ENCODE measurements at regions not wholly inside any gene's neighbourhood (a gene's known extent, or its start where the extent isn't known, plus 50 kb on each side); places are given as distances from the start of the nearest gene placed in this dataset.

DNA sequence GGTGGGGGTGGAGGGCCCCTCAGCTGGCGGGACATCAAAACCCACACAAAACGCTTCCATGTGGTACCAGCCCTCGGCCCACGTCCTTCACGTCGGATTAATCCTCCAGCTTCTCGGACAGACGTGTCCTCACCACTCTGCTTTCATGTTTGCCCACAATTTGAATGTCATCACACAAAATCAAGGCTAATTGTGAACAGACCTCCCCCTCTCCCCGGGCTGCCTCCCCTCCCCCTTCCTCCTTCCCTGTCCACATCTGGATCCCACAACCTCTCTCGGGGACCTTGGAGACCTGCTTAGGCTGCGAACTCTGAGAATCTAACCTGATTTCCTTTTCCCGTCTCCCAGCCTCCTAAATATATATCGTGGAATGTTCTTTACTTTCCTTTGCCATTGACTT is 262.9 kb downstream of the MN1 start:
- no peak for TF ChIP-seq POLR2A (IDR thresholded peaks at IDR 0.05)
- TF ChIP-seq, protein P1, sequence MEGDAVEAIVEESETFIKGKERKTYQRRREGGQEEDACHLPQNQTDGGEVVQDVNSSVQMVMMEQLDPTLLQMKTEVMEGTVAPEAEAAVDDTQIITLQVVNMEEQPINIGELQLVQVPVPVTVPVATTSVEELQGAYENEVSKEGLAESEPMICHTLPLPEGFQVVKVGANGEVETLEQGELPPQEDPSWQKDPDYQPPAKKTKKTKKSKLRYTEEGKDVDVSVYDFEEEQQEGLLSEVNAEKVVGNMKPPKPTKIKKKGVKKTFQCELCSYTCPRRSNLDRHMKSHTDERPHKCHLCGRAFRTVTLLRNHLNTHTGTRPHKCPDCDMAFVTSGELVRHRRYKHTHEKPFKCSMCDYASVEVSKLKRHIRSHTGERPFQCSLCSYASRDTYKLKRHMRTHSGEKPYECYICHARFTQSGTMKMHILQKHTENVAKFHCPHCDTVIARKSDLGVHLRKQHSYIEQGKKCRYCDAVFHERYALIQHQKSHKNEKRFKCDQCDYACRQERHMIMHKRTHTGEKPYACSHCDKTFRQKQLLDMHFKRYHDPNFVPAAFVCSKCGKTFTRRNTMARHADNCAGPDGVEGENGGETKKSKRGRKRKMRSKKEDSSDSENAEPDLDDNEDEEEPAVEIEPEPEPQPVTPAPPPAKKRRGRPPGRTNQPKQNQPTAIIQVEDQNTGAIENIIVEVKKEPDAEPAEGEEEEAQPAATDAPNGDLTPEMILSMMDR (IDR thresholded peaks at IDR 0.05): no peak

All from Peyer's patch (tissue), 4 donors.